DMS53 treated with DMSO at 0.1 percent for 48 hours (cell line): ENCODE measurements at regions not wholly inside any gene's neighbourhood (a gene's known extent, or its start where the extent isn't known, plus 50 kb on each side); places are given as distances from the start of the nearest gene placed in this dataset.
"Not testable (repeated sequence)": the region's sequence is repeated elsewhere in the genome, so short reads cannot be mapped to it uniquely, and the experiment has no call there.

Experiments used
- DNase-seq: peaks from one replicate; lab custom pipeline; 2025; ENCODE audit not compliant: unreplicated experiment; lab: John Stamatoyannopoulos, UW

DNA sequence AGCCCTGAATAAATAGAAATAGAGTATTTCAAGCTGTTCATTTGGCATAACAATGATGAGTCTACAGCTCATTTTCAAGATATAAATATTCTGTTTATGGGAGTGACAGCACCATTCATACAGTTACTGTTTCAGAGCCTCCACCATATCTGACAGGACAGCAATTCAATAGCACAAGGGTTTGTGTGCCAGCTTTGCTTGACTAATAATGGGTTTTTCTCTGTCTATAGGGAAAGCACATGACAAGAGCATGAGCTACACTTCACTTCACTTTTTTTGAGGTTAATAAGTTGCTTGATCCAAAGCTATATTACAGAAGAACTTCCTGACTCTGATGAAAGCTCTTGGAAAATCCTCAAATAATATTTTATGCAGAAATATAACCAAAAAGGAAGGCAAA lies 297.1 kb downstream of the RPIA start:
- DNase-seq: not testable (repeated sequence)

DNA sequence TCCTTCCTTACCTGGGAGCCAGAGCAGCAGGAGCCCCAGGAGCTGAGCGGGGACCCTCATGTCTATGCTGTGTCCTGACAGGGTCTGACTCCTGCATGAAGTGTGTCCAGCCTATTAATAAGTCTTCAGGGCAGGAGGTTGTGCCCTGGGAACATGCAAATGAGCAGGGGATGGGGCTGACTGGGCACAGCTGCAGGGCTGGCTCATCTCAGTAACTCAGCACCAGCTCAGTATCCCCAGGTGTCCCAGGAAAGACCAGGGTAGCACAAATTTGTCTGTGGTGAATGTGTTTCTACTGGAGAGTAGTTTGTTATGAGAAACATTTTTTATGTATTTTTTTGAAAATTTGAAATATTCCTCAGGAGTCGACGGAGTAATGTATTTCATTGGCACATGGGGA lies 301.3 kb downstream of the RPIA start:
- not testable (repeated sequence) for DNase-seq

DNA sequence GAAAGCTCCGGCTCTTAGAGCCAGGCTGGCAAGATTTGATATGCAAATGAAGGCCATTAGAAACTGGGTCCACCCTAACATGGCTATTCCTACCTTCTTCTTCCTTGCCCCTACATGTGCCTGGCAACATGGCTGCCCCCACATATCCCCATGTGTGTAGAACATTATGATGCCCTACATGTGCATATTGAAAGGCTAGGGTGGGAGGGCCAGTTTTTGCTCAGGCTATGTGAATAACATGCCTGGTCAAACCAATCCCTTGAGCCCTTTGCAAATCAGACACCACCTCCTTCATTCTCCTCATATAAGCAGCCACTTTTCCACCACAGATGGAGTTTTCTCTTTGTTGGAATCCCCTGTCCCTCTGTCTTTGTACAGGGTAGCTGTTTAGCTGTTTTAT lies 303.4 kb downstream of the RPIA start:
- not testable (repeated sequence) for DNase-seq

DNA sequence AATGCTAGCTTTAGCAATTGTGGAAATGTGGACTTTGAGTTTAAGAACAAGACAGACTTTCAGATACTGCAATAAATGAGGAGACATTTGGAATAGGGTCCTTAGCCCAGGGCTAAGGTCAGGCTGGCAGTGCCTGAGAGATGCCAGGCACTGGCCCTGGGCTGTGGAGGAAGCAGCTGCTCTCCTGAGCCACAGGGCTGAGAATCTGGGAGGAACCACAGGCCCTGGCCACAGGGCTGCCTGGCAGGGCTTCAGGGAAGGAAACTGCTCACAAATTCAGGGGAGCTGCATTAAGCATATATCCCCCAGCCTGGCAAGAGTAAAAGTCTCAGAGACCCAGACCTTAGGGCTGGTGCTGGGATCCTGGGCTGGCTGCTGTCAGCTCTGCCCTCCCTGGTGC lies 305.1 kb downstream of the RPIA start:
- not testable (repeated sequence) for DNase-seq

DNA sequence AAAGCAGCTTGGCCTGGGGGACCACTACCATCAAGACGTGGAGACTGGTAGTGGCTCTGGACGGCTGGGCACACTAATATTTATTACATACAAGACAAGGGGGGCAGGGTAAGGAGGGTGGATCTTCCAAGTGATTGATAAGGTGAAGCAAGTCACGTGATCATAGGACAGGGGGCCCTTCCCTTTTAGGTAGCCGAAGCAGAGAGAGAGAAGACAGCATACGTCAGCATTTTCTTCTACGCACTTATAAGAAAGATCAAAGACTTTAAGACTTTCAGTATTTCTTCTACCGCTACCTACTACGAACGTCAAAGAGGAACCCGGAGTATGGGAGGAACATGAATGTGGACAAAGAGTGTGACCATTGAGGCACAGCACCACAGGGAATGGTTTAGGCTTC lies 307.9 kb downstream of the RPIA start:
- DNase-seq: no peak

DNA sequence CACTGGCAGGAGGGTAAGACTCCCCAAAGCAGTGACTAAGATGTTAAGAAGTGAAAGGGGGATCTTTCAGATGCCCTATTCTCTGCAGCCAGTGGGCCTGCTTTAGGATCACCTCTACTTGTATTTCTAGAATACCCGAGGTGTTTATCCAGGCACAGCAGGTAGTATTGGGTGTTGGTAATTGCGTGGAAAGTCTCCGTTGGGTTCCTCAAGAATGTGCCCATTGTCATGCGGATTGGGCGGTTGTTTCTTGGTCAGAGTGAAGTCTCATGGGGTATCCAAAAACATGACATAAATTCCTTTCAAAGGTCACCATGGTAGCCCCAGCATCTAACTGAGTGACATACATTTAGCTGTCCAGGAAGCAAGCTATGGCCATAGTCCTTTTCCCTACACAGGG lies 308.8 kb downstream of the RPIA start:
- DNase-seq: no peak

DNA sequence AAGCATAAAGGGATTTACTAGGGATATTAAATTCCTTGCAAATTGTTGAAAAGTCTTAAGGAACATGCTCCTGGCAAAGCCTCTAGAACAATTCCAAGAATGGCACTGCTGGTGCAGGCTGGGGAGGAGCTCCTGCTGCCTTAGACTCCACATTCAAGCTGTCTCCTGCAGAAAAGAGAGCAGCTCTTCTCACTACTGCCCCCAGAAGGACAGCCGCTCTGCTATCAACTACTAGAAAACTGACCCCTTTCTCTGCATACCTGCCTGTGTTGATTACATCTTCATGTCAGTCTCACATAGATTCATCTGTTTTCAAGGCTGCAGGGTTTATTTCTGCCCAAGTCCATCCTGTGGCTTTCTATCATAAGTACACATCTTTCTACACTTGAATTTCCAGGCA lies 312.8 kb downstream of the RPIA start:
- not testable (repeated sequence) for DNase-seq

DNA sequence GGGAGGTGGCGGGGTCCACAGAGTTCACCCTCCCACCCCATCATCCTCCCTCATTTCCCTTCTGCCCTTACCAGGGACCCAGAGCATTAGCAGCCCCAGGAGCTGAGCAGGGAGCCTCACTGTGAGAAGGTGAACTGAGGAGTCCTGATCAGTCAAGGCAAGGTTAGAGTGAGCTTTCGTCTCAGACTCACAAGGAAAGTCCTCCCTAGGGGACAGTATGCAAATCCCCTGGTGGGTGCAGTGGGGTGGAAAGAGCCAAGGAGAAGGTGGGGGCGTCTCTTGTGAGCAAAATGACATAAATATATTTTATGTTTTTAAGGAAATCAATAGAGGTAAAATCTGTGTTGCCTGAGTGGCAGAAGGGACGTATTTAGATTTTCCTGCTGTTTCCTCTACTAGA lies 329.1 kb downstream of the RPIA start:
- not testable (repeated sequence) for DNase-seq

DNA sequence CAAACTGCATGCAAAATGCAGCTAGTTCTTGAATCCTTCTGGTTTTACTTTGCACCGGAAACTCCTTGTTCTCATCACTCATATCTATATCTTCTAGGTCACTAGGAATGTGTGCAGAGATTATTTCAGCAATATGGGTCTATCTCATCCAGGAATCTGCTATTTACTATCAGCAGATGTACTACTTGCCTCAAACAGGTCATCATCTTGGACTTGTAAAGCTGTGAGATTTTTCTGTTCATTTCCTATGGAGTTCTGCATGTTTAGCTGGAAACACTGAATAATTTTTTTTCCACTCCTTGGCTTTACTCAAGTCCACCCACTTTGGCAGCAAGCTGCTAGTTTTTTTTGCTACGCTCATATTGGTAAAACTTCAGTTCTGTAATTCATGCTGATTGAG lies 334.8 kb downstream of the RPIA start:
- DNase-seq: not testable (repeated sequence)

DNA sequence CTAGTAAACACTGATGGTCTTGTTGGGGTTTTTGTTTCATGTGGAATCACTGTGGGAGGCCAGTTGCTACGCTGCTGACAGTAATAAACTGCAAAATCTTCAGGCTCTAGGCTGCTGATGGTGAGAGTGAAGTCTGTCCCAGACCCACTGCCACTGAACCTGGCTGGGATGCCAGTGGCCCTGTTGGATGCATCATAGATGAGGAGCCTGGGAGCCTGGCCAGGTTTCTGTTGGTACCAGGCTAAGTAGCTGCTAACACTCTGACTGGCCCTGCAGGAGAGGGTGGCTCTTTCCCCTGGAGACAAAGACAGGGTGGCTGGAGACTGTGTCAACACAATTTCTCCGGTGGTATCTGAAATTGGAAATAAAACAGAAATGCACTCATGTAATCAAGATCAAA lies 335.6 kb downstream of the RPIA start:
- not testable (repeated sequence) for DNase-seq

DNA sequence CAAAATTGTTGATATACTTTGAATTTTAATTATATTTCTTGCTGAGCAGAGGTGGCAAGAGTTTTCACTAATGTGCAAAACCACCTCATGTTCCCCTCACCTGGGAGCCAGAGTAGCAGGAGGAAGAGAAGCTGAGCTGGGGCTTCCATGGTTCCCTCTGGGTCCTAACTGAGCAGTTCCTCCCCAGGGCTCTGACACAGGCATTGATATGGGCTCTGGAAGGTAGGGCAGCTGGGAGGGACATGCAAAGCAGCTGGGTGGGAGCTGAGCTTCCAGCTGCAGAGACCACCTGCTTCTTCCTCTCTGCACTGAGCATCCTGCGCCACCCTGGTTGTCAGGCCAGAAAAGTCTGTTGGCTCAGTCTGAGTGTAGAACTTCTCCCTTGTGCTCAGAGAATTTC lies 336.1 kb downstream of the RPIA start:
- DNase-seq: not testable (repeated sequence)

DNA sequence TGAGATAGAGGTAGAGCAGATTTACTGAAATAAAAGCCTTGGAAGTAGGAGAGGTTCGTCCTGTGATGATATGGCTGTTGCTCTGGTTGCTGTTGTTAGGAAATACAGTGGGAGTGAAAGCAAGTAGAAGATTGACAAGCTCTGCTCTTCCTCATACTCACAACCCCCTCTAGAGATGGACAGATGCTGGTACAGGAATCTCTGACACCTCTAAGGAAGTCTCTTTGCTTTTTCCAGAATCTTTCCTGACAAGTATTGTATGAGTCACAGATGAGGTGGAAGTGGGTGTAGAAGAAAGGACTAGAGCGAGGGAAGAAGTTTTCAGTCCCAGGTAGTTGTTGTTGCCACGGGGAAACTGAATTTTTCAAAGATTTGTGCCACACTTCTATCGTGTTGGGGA lies 337.8 kb downstream of the RPIA start:
- DNase-seq: not testable (repeated sequence)

DNA sequence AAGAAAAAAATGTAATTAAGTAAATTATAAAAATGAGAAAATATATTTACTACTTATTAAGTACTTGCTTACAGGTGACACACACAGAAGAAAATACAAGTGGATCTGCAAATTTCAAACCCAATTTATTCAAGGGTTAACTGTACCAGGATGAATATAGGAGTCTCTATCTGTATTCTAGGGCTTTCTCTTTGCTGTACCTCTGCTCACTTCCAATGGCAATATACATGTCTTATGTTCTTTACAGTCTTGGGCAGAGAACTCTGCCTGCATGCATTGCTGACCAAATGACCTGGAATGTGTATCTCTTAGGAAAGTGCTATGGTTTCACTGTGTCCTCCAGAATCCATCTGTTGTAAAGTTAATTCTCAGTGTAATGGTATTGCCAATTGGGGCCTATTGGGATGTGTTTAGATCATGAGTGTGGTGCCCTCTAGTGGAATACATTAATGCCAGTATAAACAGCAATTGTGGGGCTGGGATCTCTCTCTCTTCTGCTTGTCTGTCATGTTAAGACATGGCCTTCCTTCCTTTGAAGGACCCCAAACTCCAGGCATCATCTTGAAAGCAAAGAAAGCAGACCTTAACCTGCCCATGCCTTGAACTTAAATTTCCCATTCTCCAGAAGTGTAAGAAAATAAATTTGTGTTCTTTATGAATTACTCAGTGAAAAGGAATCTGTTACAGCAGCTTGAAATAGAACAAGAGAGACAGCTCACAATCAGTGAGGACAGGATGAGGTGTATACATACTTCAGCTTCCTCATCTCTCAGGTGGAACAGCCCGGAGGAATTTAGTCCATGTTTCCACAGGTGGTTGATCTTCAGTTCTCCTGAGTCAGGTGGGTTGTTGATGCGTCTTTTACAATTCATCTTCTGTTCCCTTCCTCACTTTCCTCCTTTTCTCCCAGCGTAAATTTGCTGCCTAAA lies 356.9 kb downstream of the RPIA start:
- DNase-seq: peak; percentile 13

DNA sequence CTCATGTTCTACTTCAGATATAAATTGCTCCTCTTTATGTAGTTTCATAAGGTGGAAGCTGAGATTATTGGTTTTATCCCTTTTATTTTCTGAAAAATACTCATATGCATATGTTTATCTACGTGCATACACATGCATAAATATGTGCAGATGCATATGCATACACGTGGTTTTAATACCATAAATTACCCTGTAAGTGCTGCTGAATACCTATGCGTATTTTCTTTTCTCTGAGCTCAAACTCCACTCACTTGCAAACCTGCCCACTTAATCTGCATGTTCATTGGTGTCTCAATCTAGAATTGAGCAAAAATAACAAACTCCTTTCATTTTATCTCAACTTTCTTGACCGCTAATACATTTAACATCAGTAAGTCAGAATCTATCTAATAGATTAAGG lies 367.1 kb downstream of the RPIA start:
- not testable (repeated sequence) for DNase-seq

DNA sequence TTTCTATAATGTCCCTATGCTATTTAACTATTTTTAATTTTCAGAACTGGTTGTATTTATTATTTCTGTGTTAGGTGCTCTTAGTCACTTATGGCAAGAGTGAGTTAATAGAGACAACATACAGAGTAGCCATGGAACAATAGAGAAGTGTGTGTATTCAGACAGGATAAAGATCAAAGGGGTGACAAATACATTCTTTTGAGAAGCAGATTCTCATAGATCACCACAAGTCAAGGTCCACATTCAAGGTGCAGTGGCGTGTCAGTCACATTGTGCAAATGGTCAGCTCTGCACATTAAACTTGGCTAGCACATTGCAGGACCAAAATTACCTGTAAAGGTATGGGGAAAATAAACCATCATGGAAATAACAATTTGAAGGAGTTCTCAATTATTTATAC lies 369.7 kb downstream of the RPIA start:
- not testable (repeated sequence) for DNase-seq

DNA sequence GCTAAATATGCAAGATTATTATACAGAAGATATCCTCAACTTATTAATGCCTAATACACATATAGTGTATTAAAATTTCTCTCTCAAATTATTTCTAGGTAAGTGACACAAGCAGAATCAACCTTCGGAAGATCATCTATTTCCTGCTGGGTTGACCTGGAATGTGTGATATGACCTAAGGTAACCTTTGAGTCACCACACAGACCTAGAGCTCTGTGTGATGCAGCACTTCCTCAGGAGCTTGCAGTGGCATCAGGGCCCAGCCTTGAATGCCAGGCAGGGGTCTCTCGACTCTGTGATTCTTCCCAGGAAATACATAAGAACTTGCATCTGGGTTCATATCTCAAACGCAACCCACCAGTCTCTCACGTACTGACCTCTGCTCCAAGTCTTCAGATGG lies 385.3 kb downstream of the RPIA start:
- not testable (repeated sequence) for DNase-seq

DNA sequence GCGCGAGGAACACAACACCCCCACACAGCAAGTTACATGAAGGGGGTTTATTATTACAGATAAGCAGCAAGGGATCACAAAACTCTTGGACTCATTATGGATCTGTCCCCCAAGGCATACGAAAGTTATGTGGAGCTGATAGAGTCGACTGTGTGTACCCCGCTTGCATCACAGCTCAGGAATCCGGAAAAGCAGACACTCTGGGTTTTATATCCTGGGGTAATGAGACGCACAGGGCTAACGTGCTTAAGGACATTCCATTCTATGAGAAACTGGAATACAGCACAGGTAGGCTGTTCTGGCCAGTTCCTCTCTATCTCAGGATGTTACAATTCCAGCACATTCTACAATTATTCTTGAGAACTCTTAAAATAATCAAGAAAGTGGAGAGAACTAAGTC lies 401.4 kb downstream of the RPIA start:
- not testable (repeated sequence) for DNase-seq

DNA sequence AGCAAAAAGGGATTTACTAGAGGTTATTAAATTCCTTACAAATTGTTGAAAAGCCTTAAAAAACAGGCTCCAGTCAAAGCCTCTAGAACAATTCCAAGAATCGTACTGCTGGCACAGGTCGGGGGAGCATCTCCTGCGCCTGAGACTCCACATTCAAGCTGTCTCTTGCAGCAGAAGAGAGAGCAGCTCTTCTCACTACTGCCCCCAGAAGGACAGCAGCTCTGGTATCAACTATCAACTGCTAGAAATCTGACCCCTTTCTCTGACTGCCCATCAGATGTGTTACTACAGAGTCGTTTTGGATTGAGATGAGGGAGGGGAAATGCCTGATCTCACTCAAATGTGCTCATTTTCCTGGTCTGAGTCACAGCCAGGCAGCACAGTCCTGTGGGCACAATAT lies 403.6 kb downstream of the RPIA start:
- not testable (repeated sequence) for DNase-seq

DNA sequence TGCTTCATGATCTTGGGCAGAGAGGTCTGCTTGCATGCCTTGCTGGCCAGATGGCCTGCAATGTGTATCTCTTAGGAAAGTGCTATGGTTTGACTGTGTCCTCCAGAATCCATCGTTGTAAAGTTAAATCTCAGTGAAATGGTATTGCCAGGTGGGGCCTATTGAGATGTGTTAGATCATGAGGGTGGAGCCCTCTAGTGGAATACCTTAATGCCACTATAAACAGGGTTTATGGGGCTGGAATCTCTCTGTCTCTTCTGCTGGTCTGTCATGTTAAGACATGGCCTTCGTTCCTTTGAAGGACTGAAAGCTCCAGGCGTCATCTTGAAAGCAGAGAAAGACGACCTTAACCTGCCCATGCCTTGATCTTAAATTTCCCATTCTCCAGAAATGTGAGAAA lies 411.1 kb downstream of the RPIA start:
- not testable (repeated sequence) for DNase-seq

DNA sequence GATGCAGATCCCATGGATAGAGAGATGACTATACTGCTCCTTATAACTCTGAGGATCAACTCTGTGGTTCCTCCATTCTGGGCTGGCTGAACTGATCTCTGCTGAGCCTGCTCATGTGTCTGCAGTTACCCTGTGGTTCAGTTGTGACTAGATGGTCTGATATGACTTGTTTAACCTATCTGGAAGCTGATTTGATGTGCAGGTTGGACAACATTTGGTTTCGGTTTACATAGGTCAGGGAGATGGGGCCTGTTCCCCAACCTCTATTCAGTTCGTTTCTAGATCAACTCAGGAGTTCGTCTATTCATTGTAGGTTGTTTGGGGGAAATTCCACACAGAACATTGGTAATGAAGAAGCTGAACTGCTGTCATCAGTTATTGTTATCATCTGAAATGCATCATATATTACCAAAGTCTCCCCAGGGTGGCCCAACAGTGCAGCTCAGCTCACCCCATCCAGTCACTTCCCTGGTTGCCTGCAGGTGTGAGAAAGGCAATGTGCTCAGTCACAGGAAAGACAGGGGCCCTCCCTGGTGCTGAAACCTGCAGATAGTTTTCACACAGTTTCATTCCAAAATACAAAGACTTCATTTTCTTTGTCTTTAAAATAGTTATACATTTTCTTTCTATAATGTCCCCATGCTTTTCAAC lies 415.0 kb downstream of the RPIA start:
- not testable (repeated sequence) for DNase-seq

DNA sequence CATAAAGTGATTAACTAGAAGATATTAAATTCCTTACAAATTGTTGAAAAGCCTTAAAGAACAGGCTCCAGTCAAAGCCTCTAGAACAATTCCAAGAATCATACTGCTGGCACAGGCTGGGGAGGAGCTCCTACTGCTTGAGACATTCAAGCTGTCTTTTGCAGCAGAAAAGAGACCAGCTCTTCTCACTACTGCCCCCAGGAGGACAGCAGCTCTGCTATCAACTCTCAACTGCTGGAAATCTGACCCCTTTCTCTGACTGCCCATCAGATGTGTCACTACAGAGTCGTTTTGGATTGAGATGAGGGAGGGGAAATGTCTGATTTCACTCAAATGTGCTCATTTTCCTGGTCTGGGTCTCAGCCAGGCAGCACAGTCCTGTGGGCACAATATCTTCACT lies 421.0 kb downstream of the RPIA start:
- DNase-seq: not testable (repeated sequence)

DNA sequence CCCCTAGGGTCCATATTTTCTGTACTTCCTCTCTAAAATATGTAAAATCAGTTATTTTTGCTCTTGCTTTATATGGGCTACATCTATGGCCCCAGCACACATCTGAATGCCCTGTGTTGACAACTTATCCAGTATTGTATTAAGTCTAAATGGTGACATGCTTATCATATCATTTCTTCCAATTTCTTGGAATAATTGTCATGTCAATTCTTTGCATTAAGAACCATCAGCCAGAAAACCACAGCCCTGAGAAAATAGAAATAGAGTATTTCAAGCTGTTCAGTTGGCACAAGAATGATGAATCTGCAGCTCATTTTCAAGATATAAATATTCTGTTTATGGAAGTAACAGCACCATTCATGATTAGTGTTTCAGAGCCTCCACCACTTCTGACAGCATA lies 421.8 kb downstream of the RPIA start:
- not testable (repeated sequence) for DNase-seq
